HG03571 (cell line): ENCODE measurements at regions not wholly inside any gene's neighbourhood (a gene's known extent, or its start where the extent isn't known, plus 50 kb on each side); places are given as distances from the start of the nearest gene placed in this dataset.
"Not testable (repeated sequence)": the region's sequence is repeated elsewhere in the genome, so short reads cannot be mapped to it uniquely, and the experiment has no call there.

Experiments used
- ATAC-seq: cut with Tn5 transposase; IDR thresholded peaks from one replicate; pipeline ENCODE4 v1.9.1; 2021; ENCODE audit not compliant: unreplicated experiment

- ATAC-seq: no peak
Measured at GRCh38 chr1:29634746-29635335, 398.5 kb downstream of the PTPRU start.

- ATAC-seq: no peak
Measured at GRCh38 chr1:29634324-29634723, 398.0 kb downstream of the PTPRU start.

- ATAC-seq: no peak
Measured at GRCh38 chr1:29633771-29634170, 397.4 kb downstream of the PTPRU start.

GRCh38 chr1:29632806-29633615 is 396.7 kb downstream of the PTPRU start:
- ATAC-seq: no peak

GRCh38 chr1:29631836-29632805 is 395.8 kb downstream of the PTPRU start:
- ATAC-seq: no peak

- ATAC-seq: no peak
Measured at GRCh38 chr1:29631361-29631760, 395.0 kb downstream of the PTPRU start.

GRCh38 chr1:29630756-29631155 is 394.4 kb downstream of the PTPRU start:
- ATAC-seq: no peak

- ATAC-seq: no peak
Measured at GRCh38 chr1:29629814-29630516, 393.6 kb downstream of the PTPRU start.

GRCh38 chr1:29629401-29629800 is 393.1 kb downstream of the PTPRU start:
- no peak for ATAC-seq

GRCh38 chr1:29628190-29628589 is 391.9 kb downstream of the PTPRU start:
- ATAC-seq: no peak

GRCh38 chr1:29626726-29627125 is 390.4 kb downstream of the PTPRU start:
- no peak for ATAC-seq

- no peak for ATAC-seq
Measured at GRCh38 chr1:29626066-29626465, 389.7 kb downstream of the PTPRU start.

GRCh38 chr1:29625084-29625420 is 388.7 kb downstream of the PTPRU start:
- ATAC-seq: no peak

GRCh38 chr1:29624320-29625083 is 388.2 kb downstream of the PTPRU start:
- ATAC-seq: no peak

- ATAC-seq: no peak
Measured at GRCh38 chr1:29623501-29623900, 387.2 kb downstream of the PTPRU start.

- ATAC-seq: no peak
Measured at GRCh38 chr1:29621826-29622435, 385.6 kb downstream of the PTPRU start.

GRCh38 chr1:29620631-29621030 is 384.3 kb downstream of the PTPRU start:
- ATAC-seq: no peak

- ATAC-seq: no peak
Measured at GRCh38 chr1:29607236-29607635, 370.9 kb downstream of the PTPRU start.

- ATAC-seq: not testable (repeated sequence)
Measured at GRCh38 chr1:29604796-29605195, 368.5 kb downstream of the PTPRU start.

GRCh38 chr1:29603622-29604021 is 367.3 kb downstream of the PTPRU start:
- no peak for ATAC-seq
